MM.1S (cell line): ENCODE measurements at regions not wholly inside any gene's neighbourhood (a gene's known extent, or its start where the extent isn't known, plus 50 kb on each side); places are given as distances from the start of the nearest gene placed in this dataset.

ENCODE experiments used
- CTCF ChIP-seq: fragments of 300-600 bp; sonication (generic); IDR thresholded peaks from 2 replicates; pipeline ENCODE4 v1.5.1; 2016; ENCODE audit warnings: antibody characterized with exemption, low read length, mixed read lengths
- EZH2 ChIP-seq: fragments of 300-600 bp; sonication (generic); optimal IDR thresholded peaks from 2 replicates; pipeline ENCODE3; 2017; ENCODE audit warnings: low read depth, mild to moderate bottlenecking, antibody characterized with exemption, low read length, mixed read lengths
- EZH2phosphoT487 ChIP-seq: fragments of 300-600 bp; sonication (generic); IDR thresholded peaks from 2 replicates; pipeline ENCODE4 v1.6.1; 2018; ENCODE audit warnings: antibody characterized with exemption, low read length

GRCh38 chr14:28083389-28083788 lies 683.2 kb upstream of the FOXG1 start:
- TF ChIP-seq CTCF: no peak
- no peak for TF ChIP-seq EZH2
- no peak for TF ChIP-seq EZH2phosphoT487
